HL-60 (cell line): ENCODE measurements at regions not wholly inside any gene's neighbourhood (a gene's known extent, or its start where the extent isn't known, plus 50 kb on each side); places are given as distances from the start of the nearest gene placed in this dataset.

Experiments used
- CTCF ChIP-seq: IDR thresholded peaks from one replicate; pipeline ENCODE4 v1.5.1; 2011; ENCODE audit warnings: low read length, control low read depth, inconsistent platforms; ENCODE audit not compliant: insufficient read depth
- GABPA ChIP-seq: IDR thresholded peaks from 2 replicates; pipeline ENCODE4 v1.6.1; 2012; ENCODE audit warnings: low read depth

- TF ChIP-seq CTCF: no peak
- no peak for TF ChIP-seq GABPA
These were observed 157.2 kb downstream of the SOD2 start for GRCh38 chr6:159535656-159536350.
